ENCODE measurements at regions not wholly inside any gene's neighbourhood (a gene's known extent, or its start where the extent isn't known, plus 50 kb on each side); places are given as distances from the start of the nearest gene placed in this dataset.

GRCh38 chr3:167120828-167121227 lies 259.3 kb downstream of the ZBBX start:
- TF ChIP-seq BHLHE40 (IDR thresholded peaks at IDR 0.05; ENCODE audit: borderline replicate concordance) = no peak
- TF ChIP-seq L3MBTL2 (conservative IDR thresholded peaks at IDR 0.05) = no peak
- TF ChIP-seq TARDBP (IDR thresholded peaks at IDR 0.05) = no peak
- no peak for TF ChIP-seq SP1 (IDR thresholded peaks at IDR 0.05)
- no peak for TF ChIP-seq FOXM1 (IDR thresholded peaks at IDR 0.05; ENCODE audit: borderline replicate concordance)
